ENCODE measurements at regions not wholly inside any gene's neighbourhood (a gene's known extent, or its start where the extent isn't known, plus 50 kb on each side); places are given as distances from the start of the nearest gene placed in this dataset.
A peak's percentile ranks its signal among the peaks of the same experiment; 100 is the strongest.

- in situ Hi-C loops (cut with HindIII; ENCODE audit: low pct_unique_long_range_greater_than_20kb, low sequenced_read_pairs): no loop called here
- no peak for DNase-seq (ENCODE audit: low read depth in 1 of 2, low spot score in 1 of 2)
- TF ChIP-seq JUND (IDR thresholded peaks at IDR 0.05; ENCODE audit: low read depth): no peak
Observed at GRCh38 chrX:151796576-151796975, 62.0 kb downstream of the CNGA2 start.

DNA sequence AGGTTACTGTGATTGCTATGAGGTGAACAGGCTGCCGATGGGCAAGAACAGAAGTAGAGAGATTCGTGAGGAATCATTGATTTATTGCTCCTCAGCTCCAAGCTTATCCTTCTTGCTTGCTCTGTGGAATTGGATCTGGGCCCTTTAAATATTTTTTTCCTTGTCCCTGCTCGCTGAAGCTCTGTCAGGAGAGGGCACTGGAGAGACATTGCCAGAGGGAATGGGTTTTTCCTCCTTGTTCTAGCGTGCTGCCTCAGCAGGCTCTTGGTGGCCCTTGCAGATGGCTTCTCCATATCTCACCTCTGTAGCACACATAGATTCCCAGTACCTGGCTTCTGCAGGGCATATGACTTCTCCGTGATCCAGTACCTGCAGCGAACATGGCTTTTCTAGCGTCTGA lies 67.4 kb downstream of the CNGA2 start:
- in situ Hi-C loops (cut with HindIII; ENCODE audit: low pct_unique_long_range_greater_than_20kb, low sequenced_read_pairs): no loop called here
- peak in 1 of 2 experiments; percentile 48 for DNase-seq (ENCODE audit: low read depth in 1 of 2, low spot score in 1 of 2)
- TF ChIP-seq JUND (IDR thresholded peaks at IDR 0.05; ENCODE audit: low read depth): no peak

DNA sequence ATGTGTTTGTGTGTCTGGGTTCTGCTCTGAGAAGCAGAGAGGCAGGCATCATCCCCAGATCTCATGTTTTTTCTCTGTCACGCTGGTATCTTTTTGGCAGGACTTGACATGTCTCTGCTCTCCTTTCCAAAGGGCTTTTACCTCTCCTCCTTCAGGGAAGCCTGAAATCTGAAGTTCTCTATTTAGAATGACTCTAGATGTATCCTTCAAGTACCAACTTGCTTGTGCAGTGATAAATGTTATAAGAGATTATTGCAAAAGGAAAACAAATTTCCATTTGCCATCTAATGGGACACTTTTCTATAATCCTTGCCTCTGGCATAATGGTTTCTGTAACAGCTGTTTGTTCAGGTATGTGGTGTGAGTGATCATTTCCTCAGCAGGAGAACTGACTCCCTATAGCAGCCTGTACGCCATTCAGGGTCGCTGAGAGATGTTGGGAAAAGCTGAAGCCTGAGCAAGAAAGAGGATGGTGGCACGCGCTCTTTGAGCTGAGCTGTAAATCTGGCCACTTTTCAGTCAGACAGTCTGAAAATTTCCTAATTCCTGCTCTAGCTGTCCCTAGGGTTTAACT lies 72.5 kb downstream of the CNGA2 start:
- TF ChIP-seq JUND (IDR thresholded peaks at IDR 0.05; ENCODE audit: low read depth): no peak
- DNase-seq (ENCODE audit: low read depth in 1 of 2, low spot score in 1 of 2): no peak
- in situ Hi-C loops (cut with HindIII; ENCODE audit: low pct_unique_long_range_greater_than_20kb, low sequenced_read_pairs): no loop called here

DNA sequence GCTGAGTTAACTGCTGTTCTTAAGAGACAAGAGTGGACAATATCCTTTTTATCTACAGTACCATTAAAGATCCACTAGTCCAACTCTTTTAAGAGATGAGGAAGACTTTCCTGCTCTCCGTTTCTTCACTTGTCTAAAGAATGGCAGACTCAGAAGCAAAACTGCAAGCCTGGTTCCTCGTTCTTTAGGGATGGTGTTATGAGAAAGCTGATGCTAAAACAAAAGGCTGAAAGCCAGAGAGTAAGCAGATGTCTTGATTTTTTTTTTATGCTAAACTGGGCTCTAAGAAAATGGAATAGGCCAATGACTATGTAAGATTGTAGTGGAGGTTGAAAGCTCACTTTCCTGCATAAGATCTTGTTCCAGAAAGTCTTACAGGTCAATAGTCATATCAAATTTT lies 78.1 kb downstream of the CNGA2 start:
- in situ Hi-C loops (cut with HindIII; ENCODE audit: low pct_unique_long_range_greater_than_20kb, low sequenced_read_pairs): no loop called here
- DNase-seq (ENCODE audit: low read depth in 1 of 2, low spot score in 1 of 2): no peak
- no peak for TF ChIP-seq JUND (IDR thresholded peaks at IDR 0.05; ENCODE audit: low read depth)

GRCh38 chrX:151814767-151815166 lies 80.2 kb downstream of the CNGA2 start:
- in situ Hi-C loops (cut with HindIII; ENCODE audit: low pct_unique_long_range_greater_than_20kb, low sequenced_read_pairs): no loop called here
- no peak for TF ChIP-seq JUND (IDR thresholded peaks at IDR 0.05; ENCODE audit: low read depth)
- DNase-seq (ENCODE audit: low read depth in 1 of 2, low spot score in 1 of 2): no peak

- in situ Hi-C loops (cut with HindIII; ENCODE audit: low pct_unique_long_range_greater_than_20kb, low sequenced_read_pairs): no loop called here
- no peak for TF ChIP-seq JUND (IDR thresholded peaks at IDR 0.05; ENCODE audit: low read depth)
- no peak for DNase-seq (ENCODE audit: low read depth in 1 of 2, low spot score in 1 of 2)
Observed at GRCh38 chrX:151815398-151815797, 80.9 kb downstream of the CNGA2 start.

GRCh38 chrX:151816934-151817333 lies 82.4 kb downstream of the CNGA2 start:
- in situ Hi-C loops (cut with HindIII; ENCODE audit: low pct_unique_long_range_greater_than_20kb, low sequenced_read_pairs): no loop called here
- TF ChIP-seq JUND (IDR thresholded peaks at IDR 0.05; ENCODE audit: low read depth): no peak
- DNase-seq (ENCODE audit: low read depth in 1 of 2, low spot score in 1 of 2): no peak

GRCh38 chrX:151818828-151819227 lies 84.3 kb downstream of the CNGA2 start:
- DNase-seq (ENCODE audit: low read depth in 1 of 2, low spot score in 1 of 2): no peak
- no peak for TF ChIP-seq JUND (IDR thresholded peaks at IDR 0.05; ENCODE audit: low read depth)
- in situ Hi-C loops (cut with HindIII; ENCODE audit: low pct_unique_long_range_greater_than_20kb, low sequenced_read_pairs): no loop called here

DNA sequence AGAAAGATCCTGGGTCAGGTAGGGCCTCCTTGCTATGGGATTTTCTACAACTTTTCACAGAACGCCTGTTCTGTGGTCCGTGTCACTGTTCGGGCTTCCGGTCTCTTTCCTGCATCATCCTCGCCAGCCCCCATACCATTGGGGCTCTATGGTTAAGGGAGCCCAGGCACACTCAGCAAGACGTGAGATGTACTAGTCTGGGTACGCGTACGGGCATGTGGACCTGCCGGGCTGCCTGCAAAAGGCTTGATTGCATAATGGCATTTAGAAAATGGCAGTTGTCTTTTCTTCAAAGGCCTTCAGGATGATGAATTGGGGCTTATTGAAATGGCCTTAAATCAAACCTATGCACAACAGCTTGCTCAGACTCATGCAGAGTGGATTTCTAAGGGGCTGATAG lies 86.7 kb downstream of the CNGA2 start:
- DNase-seq (ENCODE audit: low read depth in 1 of 2, low spot score in 1 of 2): no peak
- in situ Hi-C loops (cut with HindIII; ENCODE audit: low pct_unique_long_range_greater_than_20kb, low sequenced_read_pairs): no loop called here
- no peak for TF ChIP-seq JUND (IDR thresholded peaks at IDR 0.05; ENCODE audit: low read depth)

DNA sequence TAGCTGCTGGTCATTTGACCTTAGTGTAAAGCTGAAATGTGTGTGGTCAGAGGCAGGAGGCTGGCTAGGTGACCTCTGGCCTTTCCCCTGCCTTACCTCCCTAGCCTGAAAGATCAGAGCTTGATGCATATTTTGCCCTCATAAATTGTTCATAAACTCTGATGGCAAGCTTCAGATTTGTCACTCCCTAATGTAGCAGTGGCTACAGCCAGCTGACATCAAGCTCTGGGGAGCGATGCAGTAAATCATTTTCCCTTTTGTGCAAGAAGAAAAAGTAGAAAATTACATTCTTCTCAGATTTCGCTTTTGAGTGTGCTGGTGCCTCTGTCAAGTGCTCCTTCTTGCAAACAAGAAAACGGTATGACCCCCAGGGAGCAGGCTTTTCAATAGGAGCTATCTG lies 87.7 kb upstream of the MAGEA4 start:
- in situ Hi-C loops (cut with HindIII; ENCODE audit: low pct_unique_long_range_greater_than_20kb, low sequenced_read_pairs): no loop called here
- DNase-seq (ENCODE audit: low read depth in 1 of 2, low spot score in 1 of 2): no peak
- TF ChIP-seq JUND (IDR thresholded peaks at IDR 0.05; ENCODE audit: low read depth): no peak

DNA sequence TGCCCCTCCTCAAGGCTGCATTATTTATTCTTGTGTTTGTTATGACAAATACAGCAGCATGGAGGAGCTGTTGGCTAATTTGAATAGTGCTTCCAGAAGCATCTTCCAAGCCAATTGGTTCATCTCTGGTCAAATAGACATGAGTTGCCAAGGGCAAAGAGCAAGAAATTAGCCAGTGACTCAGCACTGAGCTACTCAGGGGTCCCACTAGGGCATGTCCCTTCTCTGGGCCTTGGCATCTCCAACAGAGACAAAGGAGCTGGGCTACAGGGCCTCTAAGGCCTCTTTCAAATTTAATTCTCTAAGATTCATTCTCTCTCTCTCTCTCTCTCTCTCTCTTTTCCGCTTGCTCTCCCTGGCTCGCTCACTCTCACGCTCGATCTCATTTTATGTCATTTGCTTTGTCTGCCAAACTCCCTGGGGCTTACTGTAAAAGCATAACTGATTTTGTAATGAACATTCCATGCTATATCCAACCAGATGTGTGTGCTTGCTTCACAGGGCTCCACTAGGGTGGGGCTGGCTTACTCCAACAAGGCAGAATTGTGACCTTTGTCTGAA lies 86.7 kb upstream of the MAGEA4 start:
- no peak for TF ChIP-seq JUND (IDR thresholded peaks at IDR 0.05; ENCODE audit: low read depth)
- DNase-seq (ENCODE audit: low read depth in 1 of 2, low spot score in 1 of 2): peak in 1 of 2 experiments; percentile 12
- in situ Hi-C loops (cut with HindIII; ENCODE audit: low pct_unique_long_range_greater_than_20kb, low sequenced_read_pairs): no loop called here

DNA sequence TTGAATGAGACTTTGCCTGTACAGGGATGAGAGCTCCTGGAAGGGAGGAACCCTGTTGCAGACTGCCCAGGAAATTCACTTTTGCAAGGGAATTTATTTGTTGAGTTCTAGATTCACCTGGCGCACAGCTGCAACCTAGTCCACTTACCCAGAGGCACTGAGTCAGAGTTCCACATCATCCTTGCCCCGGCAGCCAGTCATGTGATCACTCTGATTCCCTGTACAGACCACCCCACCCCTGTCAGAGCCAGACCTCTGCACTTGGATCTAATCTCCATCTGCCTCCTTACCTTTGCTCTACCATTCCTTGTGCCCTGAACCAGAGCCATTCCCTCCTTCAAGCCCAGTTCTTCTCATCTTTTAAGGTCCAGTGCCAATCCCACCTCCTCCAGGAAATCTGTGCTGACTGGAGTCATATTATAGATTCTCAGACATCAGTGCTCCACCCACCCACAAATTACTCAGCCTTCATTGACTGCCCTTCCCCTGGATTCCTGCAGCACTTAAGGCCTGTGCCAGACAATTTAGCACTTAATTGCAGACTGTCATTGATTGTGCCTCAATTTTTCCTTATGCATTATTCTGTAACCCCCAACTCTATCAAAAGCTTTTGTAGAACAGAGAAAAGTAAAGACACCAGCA lies 84.1 kb upstream of the MAGEA4 start:
- no peak for TF ChIP-seq JUND (IDR thresholded peaks at IDR 0.05; ENCODE audit: low read depth)
- no peak for DNase-seq (ENCODE audit: low read depth in 1 of 2, low spot score in 1 of 2)
- in situ Hi-C loops (cut with HindIII; ENCODE audit: low pct_unique_long_range_greater_than_20kb, low sequenced_read_pairs): no loop called here

GRCh38 chrX:151830911-151831310 lies 81.8 kb upstream of the MAGEA4 start:
- in situ Hi-C loops (cut with HindIII; ENCODE audit: low pct_unique_long_range_greater_than_20kb, low sequenced_read_pairs): no loop called here
- no peak for DNase-seq (ENCODE audit: low read depth in 1 of 2, low spot score in 1 of 2)
- TF ChIP-seq JUND (IDR thresholded peaks at IDR 0.05; ENCODE audit: low read depth): no peak

GRCh38 chrX:151852294-151852693 lies 60.4 kb upstream of the MAGEA4 start:
- in situ Hi-C loops (cut with HindIII; ENCODE audit: low pct_unique_long_range_greater_than_20kb, low sequenced_read_pairs): no loop called here
- no peak for DNase-seq (ENCODE audit: low read depth in 1 of 2, low spot score in 1 of 2)
- no peak for TF ChIP-seq JUND (IDR thresholded peaks at IDR 0.05; ENCODE audit: low read depth)

Data from T47D (cell line).